ENCODE measurements at regions not wholly inside any gene's neighbourhood (a gene's known extent, or its start where the extent isn't known, plus 50 kb on each side); places are given as distances from the start of the nearest gene placed in this dataset.
A peak's percentile ranks its signal among the peaks of the same experiment; 100 is the strongest.

DNA sequence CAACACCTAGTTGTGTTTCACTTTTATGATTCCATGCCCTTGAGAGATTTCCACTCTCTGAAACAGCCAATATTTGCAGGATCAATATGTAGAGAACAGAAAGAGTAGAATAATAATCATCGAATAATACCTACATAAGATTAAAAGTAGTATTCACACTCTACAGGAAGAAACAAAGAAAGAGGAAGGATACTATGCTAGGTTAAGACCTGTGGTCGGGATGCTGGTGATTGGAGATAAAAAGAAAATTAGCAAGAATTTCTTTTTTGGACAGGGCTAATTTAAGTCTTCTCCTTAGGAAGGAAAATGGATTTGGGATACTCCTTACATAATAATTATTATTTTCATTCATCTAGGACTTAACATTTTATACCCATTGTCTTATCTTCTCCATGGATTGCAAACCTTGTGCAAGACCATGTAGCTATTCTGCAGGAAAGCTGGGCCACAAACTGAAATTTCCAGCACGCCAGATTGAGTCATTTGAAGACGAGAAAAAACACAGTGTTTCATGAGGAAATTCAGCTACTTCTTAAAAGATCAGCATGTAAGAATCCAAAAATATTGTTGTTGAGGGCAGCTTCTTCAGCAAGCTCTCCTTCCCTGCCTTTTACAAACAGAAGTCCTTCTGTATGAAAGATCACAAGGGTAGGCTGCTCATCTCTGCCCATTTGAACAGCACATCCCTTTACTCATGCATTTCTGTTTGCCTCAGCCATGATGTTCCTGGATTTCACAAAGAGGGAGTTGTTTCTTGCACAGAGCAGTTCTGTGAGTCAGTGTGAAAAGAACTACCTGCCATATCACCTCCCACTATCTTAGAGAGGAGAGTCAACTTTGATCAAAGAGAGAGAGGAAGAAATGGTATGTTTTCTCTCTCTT lies 90.7 kb downstream of the FAM76B start:
- Histone ChIP-seq H3K36me3 (no peaks in the 10 kb centered on the region), H3K9me3 (ENCODE audit: low read depth) (no peaks in the 10 kb centered on the region), H3K79me2 (ENCODE audit: low read depth) (no peaks in the 10 kb centered on the region), H2AFZ (replicated peaks) (peak overlapping the region; percentile 42), H3K27me3 (no peaks in the 10 kb centered on the region), H3K4me3 (no peak overlapping the region), H3K4me1 (peaks cover 22% of the 10 kb centered on the region), H3K4me2 (no peak overlapping the region), H3F3A (ENCODE audit: low read depth) (no peaks in the 10 kb centered on the region), H4K20me1 (ENCODE audit: low read depth) (no peaks in the 10 kb centered on the region), H3K9ac (no peak overlapping the region), H3K27ac (no peak overlapping the region)
- DNase-seq (ENCODE audit: low spot score) = no peak
- Mint-ChIP-seq H3K4me3 (no peak overlapping the region), H3K27ac (no peak overlapping the region), H3K9me3 (no peaks in the 10 kb centered on the region), H3K36me3 (no peaks in the 10 kb centered on the region), H3K27me3 (ENCODE audit: insufficient read depth, low read depth) (no peaks in the 10 kb centered on the region), H3K4me1 (peaks cover 32% of the 10 kb centered on the region)
- TF ChIP-seq EZH2 (IDR thresholded peaks at IDR 0.05) (no peak), EZH2phosphoT487 (IDR thresholded peaks at IDR 0.05) (no peak)
- TF ChIP-seq, protein P1, sequence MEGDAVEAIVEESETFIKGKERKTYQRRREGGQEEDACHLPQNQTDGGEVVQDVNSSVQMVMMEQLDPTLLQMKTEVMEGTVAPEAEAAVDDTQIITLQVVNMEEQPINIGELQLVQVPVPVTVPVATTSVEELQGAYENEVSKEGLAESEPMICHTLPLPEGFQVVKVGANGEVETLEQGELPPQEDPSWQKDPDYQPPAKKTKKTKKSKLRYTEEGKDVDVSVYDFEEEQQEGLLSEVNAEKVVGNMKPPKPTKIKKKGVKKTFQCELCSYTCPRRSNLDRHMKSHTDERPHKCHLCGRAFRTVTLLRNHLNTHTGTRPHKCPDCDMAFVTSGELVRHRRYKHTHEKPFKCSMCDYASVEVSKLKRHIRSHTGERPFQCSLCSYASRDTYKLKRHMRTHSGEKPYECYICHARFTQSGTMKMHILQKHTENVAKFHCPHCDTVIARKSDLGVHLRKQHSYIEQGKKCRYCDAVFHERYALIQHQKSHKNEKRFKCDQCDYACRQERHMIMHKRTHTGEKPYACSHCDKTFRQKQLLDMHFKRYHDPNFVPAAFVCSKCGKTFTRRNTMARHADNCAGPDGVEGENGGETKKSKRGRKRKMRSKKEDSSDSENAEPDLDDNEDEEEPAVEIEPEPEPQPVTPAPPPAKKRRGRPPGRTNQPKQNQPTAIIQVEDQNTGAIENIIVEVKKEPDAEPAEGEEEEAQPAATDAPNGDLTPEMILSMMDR (IDR thresholded peaks at IDR 0.05) = no peak

GRCh38 chr11:95697614-95698408 lies 91.8 kb downstream of the FAM76B start:
- no peak overlapping the region for H3K27ac ChIP-seq
- no peak overlapping the region for H3K4me3 Mint-ChIP-seq
- H3K27me3 Mint-ChIP-seq (ENCODE audit: insufficient read depth, low read depth) = no peaks in the 10 kb centered on the region
- peaks cover 14% of the 10 kb centered on the region for H3K4me1 ChIP-seq
- H2AFZ ChIP-seq (replicated peaks) = peak overlapping the region; percentile 53
- no peaks in the 10 kb centered on the region for H3K27me3 ChIP-seq
- no peak overlapping the region for H3K4me3 ChIP-seq
- no peaks in the 10 kb centered on the region for H3K36me3 Mint-ChIP-seq
- H3K27ac Mint-ChIP-seq = peak overlapping the region; percentile 18
- DNase-seq (ENCODE audit: low spot score) = no peak
- H3K79me2 ChIP-seq (ENCODE audit: low read depth) = no peaks in the 10 kb centered on the region
- H3K4me1 Mint-ChIP-seq = peaks cover 28% of the 10 kb centered on the region
- no peak for TF ChIP-seq EZH2 (IDR thresholded peaks at IDR 0.05)
- TF ChIP-seq EZH2phosphoT487 (IDR thresholded peaks at IDR 0.05) = no peak
- TF ChIP-seq, protein P1 (IDR thresholded peaks at IDR 0.05) = no peak
- no peaks in the 10 kb centered on the region for H4K20me1 ChIP-seq (ENCODE audit: low read depth)
- H3K36me3 ChIP-seq = no peaks in the 10 kb centered on the region
- no peak overlapping the region for H3K9ac ChIP-seq
- no peaks in the 10 kb centered on the region for H3K9me3 Mint-ChIP-seq
- no peaks in the 10 kb centered on the region for H3F3A ChIP-seq (ENCODE audit: low read depth)
- H3K4me2 ChIP-seq = no peak overlapping the region
- no peaks in the 10 kb centered on the region for H3K9me3 ChIP-seq (ENCODE audit: low read depth)

- H3K4me1 Mint-ChIP-seq = peaks cover 25% of the 10 kb centered on the region
- no peaks in the 10 kb centered on the region for H3F3A ChIP-seq (ENCODE audit: low read depth)
- H3K4me1 ChIP-seq = peaks cover 10% of the 10 kb centered on the region
- no peaks in the 10 kb centered on the region for H3K9me3 ChIP-seq (ENCODE audit: low read depth)
- no peaks in the 10 kb centered on the region for H3K36me3 ChIP-seq
- no peak for DNase-seq (ENCODE audit: low spot score)
- H3K27me3 ChIP-seq = no peaks in the 10 kb centered on the region
- H3K9me3 Mint-ChIP-seq = no peaks in the 10 kb centered on the region
- no peaks in the 10 kb centered on the region for H4K20me1 ChIP-seq (ENCODE audit: low read depth)
- H3K36me3 Mint-ChIP-seq = no peaks in the 10 kb centered on the region
- no peak overlapping the region for H3K27ac ChIP-seq
- no peaks in the 10 kb centered on the region for H3K79me2 ChIP-seq (ENCODE audit: low read depth)
- no peaks in the 10 kb centered on the region for H3K27me3 Mint-ChIP-seq (ENCODE audit: insufficient read depth, low read depth)
- no peak overlapping the region for H3K4me2 ChIP-seq
- no peak overlapping the region for H3K27ac Mint-ChIP-seq
- H3K9ac ChIP-seq = no peak overlapping the region
- no peak overlapping the region for H3K4me3 ChIP-seq
- TF ChIP-seq EZH2phosphoT487 (IDR thresholded peaks at IDR 0.05) (no peak), EZH2 (IDR thresholded peaks at IDR 0.05) (no peak)
- TF ChIP-seq, protein P1 (IDR thresholded peaks at IDR 0.05) = no peak
- H2AFZ ChIP-seq (replicated peaks) = no peak overlapping the region
- no peak overlapping the region for H3K4me3 Mint-ChIP-seq
These were observed 94.4 kb downstream of the FAM76B start for GRCh38 chr11:95695181-95695580.
